ENCODE measurements at regions not wholly inside any gene's neighbourhood (a gene's known extent, or its start where the extent isn't known, plus 50 kb on each side); places are given as distances from the start of the nearest gene placed in this dataset.

DNA sequence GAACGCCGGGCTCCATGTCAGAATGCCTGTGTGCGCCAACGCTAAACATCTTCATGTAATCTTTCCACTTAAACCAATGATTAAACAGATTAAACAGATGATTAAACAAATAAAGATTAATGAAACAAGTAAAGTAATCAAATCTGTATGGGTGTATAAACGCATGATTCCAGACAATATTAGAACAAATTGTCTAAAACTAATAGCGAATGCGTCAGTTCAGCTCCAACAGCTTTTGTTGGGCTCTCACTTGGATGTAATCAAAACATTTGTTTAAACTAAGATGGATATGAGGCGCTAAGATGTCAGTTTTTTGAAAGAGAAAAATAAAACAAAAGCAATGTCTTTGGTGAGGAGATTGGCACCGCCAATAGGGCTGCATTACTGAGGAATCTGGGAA is 299.1 kb upstream of the TLE3 start:
- no peak for TF ChIP-seq EZH2 (IDR thresholded peaks at IDR 0.05)
- TF ChIP-seq POLR2AphosphoS5 (IDR thresholded peaks at IDR 0.05; ENCODE audit: borderline replicate concordance, low read depth, low read length), result no peak

Measured in SK-N-MC (cell line).